ENCODE measurements at regions not wholly inside any gene's neighbourhood (a gene's known extent, or its start where the extent isn't known, plus 50 kb on each side); places are given as distances from the start of the nearest gene placed in this dataset.

- TF ChIP-seq CTCF (IDR thresholded peaks at IDR 0.05) (no peak), POLR2A (IDR thresholded peaks at IDR 0.05) (no peak), EP300 (IDR thresholded peaks at IDR 0.05) (no peak)
- Histone ChIP-seq H3K36me3 (no peaks in the 10 kb centered on the region), H3K27me3 (no peaks in the 10 kb centered on the region), H3K4me3 (no peak overlapping the region), H3K27ac (peak overlapping the region in 1 of 4 donors; percentile 42), H3K4me1 (no peaks in the 10 kb centered on the region), H3K9me3 (peaks cover 0 to 34% (median 2%) of the 10 kb centered on the region in 4 donors)
- DNase-seq (ENCODE audit: low spot score in 2 of 2): no peak
- 100% methylated on average over 1 of the region's 1 CpG for WGBS, 2 donors
These were observed 128.6 kb upstream of the CBLB start for GRCh38 chr3:105997466-105997799.

- H3K36me3 ChIP-seq: no peaks in the 10 kb centered on the region
- 43 to 73% methylated on average over 3 of the region's 3 CpGs for WGBS, 2 donors
- peaks cover 0 to 34% (median 2%) of the 10 kb centered on the region in 4 donors for H3K9me3 ChIP-seq
- H3K4me3 ChIP-seq: no peak overlapping the region
- TF ChIP-seq EP300 (IDR thresholded peaks at IDR 0.05) (peak in 1 of 2 donors; percentile 27), CTCF (IDR thresholded peaks at IDR 0.05) (no peak)
- H3K27me3 ChIP-seq: no peaks in the 10 kb centered on the region
- peak overlapping the region in 1 of 4 donors; percentile 42 for H3K27ac ChIP-seq
- H3K4me1 ChIP-seq: no peaks in the 10 kb centered on the region
- no peak for DNase-seq (ENCODE audit: low spot score in 2 of 2)
These were observed 129.2 kb upstream of the CBLB start for GRCh38 chr3:105997800-105998526.

GRCh38 chr3:105999856-106000255, 131.0 kb upstream of the CBLB start:
- no peak for TF ChIP-seq CTCF (IDR thresholded peaks at IDR 0.05)
- TF ChIP-seq EP300 (IDR thresholded peaks at IDR 0.05): no peak
- no peak for TF ChIP-seq POLR2A (IDR thresholded peaks at IDR 0.05)
- peaks cover 0 to 34% (median 0%) of the 10 kb centered on the region in 4 donors for H3K9me3 ChIP-seq
- H3K4me1 ChIP-seq: no peaks in the 10 kb centered on the region
- H3K27ac ChIP-seq: no peak overlapping the region
- no peaks in the 10 kb centered on the region for H3K36me3 ChIP-seq
- H3K4me3 ChIP-seq: no peak overlapping the region
- no peaks in the 10 kb centered on the region for H3K27me3 ChIP-seq
- no peak for DNase-seq (ENCODE audit: low spot score in 2 of 2)

- Histone ChIP-seq H3K4me3 (no peak overlapping the region), H3K9me3 (peaks cover 0 to 27% (median 0%) of the 10 kb centered on the region in 4 donors), H3K4me1 (no peaks in the 10 kb centered on the region), H3K27ac (no peak overlapping the region), H3K27me3 (no peaks in the 10 kb centered on the region), H3K36me3 (no peaks in the 10 kb centered on the region)
- TF ChIP-seq CTCF (IDR thresholded peaks at IDR 0.05) (no peak), EP300 (IDR thresholded peaks at IDR 0.05) (no peak), POLR2A (IDR thresholded peaks at IDR 0.05) (no peak)
- 91% methylated on average over 4 of the region's 4 CpGs for WGBS, 2 donors
- no peak for DNase-seq (ENCODE audit: low spot score in 2 of 2)
These were observed 133.1 kb upstream of the CBLB start for GRCh38 chr3:106001923-106002322.

- peak; percentile 22 to 55 for TF ChIP-seq EP300 (IDR thresholded peaks at IDR 0.05)
- peak in 1 of 2 donors; percentile 21 for TF ChIP-seq POLR2A (IDR thresholded peaks at IDR 0.05)
- TF ChIP-seq CTCF (IDR thresholded peaks at IDR 0.05): no peak
- H3K9me3 ChIP-seq: peaks cover 0 to 6% (median 0%) of the 10 kb centered on the region in 4 donors
- no peaks in the 10 kb centered on the region for H3K27me3 ChIP-seq
- DNase-seq (ENCODE audit: low spot score in 2 of 2): no peak
- H3K27ac ChIP-seq: peak overlapping the region in 2 of 4 donors; percentile 57 to 59
- H3K4me3 ChIP-seq: peak overlapping the region in 3 of 4 donors; percentile 13 to 31 (median 17)
- H3K4me1 ChIP-seq: no peaks in the 10 kb centered on the region
- 61 to 63% methylated on average over 5 of the region's 5 CpGs for WGBS, 2 donors
- H3K36me3 ChIP-seq: no peaks in the 10 kb centered on the region
These were observed 135.4 kb upstream of the CBLB start for GRCh38 chr3:106004137-106004681.
